Caco-2 (cell line): ENCODE measurements at regions not wholly inside any gene's neighbourhood (a gene's known extent, or its start where the extent isn't known, plus 50 kb on each side); places are given as distances from the start of the nearest gene placed in this dataset.
A peak's percentile ranks its signal among the peaks of the same experiment; 100 is the strongest.
"Not testable (repeated sequence)": the region's sequence is repeated elsewhere in the genome, so short reads cannot be mapped to it uniquely, and the experiment has no call there.

ENCODE experiments used
- BruUV-seq: library from RNA; stranded (reverse); fragments of 400-500 nt; replicated peaks from 2 replicates; lab custom pipeline; 2021; lab: Mats Ljungman, UMichigan
- CTCF ChIA-PET: fragments of 300-600 bp; sonication (Branson Sonifier 250); formaldehyde crosslinking; loops from one replicate; lab custom pipeline; 2022; ENCODE audit warnings: antibody characterized with exemption; lab: Charles Lee
- POLR2A ChIA-PET: fragments of 300-600 bp; sonication (Branson Sonifier 250); formaldehyde crosslinking; loops from one replicate; lab custom pipeline; 2022; ENCODE audit warnings: antibody characterized with exemption; lab: Charles Lee
- DNase-seq, 2 experiments: peaks; one replicate each; pipeline versions ENCODE4 v3.0.0 to v3.0.0-alpha.2; 2020 to 2022
- H3K27me3 ChIP-seq: replicated peaks from 2 replicates; pipeline ENCODE4 v1.6.0; 2011; ENCODE audit warnings: low read length; ENCODE audit not compliant: control insufficient read depth, insufficient read depth
- H3K36me3 ChIP-seq: 2 replicates; pipeline ENCODE4 v1.5.1; 2011; ENCODE audit warnings: low read length; ENCODE audit not compliant: control insufficient read depth, insufficient read depth
- H3K4me1 ChIP-seq: fragments of 250-450 bp; sonication (Bioruptor Pico); 2 replicates; pipeline ENCODE4 v1.5.1; 2020; ENCODE audit warnings: mild to moderate bottlenecking
- H3K4me3 ChIP-seq: 2 replicates; pipeline ENCODE4 v1.5.1; 2011; ENCODE audit warnings: low read depth, mild to moderate bottlenecking, control low read depth, low read length
- H3K9me3 ChIP-seq: fragments of 250-450 bp; sonication (Bioruptor Pico); 2 replicates; pipeline ENCODE4 v1.5.1; 2020; ENCODE audit warnings: mild to moderate bottlenecking, moderate library complexity
- H3K27ac Mint-ChIP-seq: one replicate; pipeline ENCODE4 v1.8.0; 2022; ENCODE audit warnings: mixed read lengths; ENCODE audit not compliant: unreplicated experiment
- H3K27me3 Mint-ChIP-seq: one replicate; pipeline ENCODE4 v1.8.0; 2022; ENCODE audit warnings: mixed read lengths; ENCODE audit not compliant: insufficient read depth, unreplicated experiment
- H3K36me3 Mint-ChIP-seq: one replicate; pipeline ENCODE4 v1.8.0; 2022; ENCODE audit warnings: mild to moderate bottlenecking, mixed read lengths; ENCODE audit not compliant: insufficient read depth, unreplicated experiment
- H3K4me1 Mint-ChIP-seq: one replicate; pipeline ENCODE4 v1.8.0; 2022; ENCODE audit warnings: low read depth, mixed read lengths; ENCODE audit not compliant: unreplicated experiment
- H3K4me3 Mint-ChIP-seq: one replicate; pipeline ENCODE4 v1.8.0; 2022; ENCODE audit warnings: mild to moderate bottlenecking, moderate library complexity, mixed read lengths; ENCODE audit not compliant: unreplicated experiment
- H3K9me3 Mint-ChIP-seq: one replicate; pipeline ENCODE4 v1.8.0; 2022; ENCODE audit warnings: mixed read lengths; ENCODE audit not compliant: unreplicated experiment
- CTCF ChIP-seq, 2 experiments: fragments of 200-600 bp in 1 of 2; IDR thresholded peaks; 1 replicate in 1 of 2; 2 replicates in 1 of 2; pipeline versions ENCODE4 v1.5.1 to v1.8.0; 2011 to 2022; ENCODE audit warnings: antibody characterized with exemption in 1 of 2, control low read depth in 1 of 2, inconsistent platforms in 1 of 2, low read depth in 1 of 2, low read length in 1 of 2, mild to moderate bottlenecking in 1 of 2, moderate library complexity in 1 of 2; ENCODE audit not compliant: insufficient read depth in 1 of 2, severe bottlenecking in 1 of 2, unreplicated experiment in 1 of 2
- intact Hi-C: fragments of 100-400 bp; cut with micrococcal nuclease; formaldehyde crosslinking; loops from one replicate; pipeline ENCODE4 v1.10.0; 2022; ENCODE audit not compliant: unreplicated experiment

- POLR2A ChIA-PET = no interaction called here
- no peaks in the 10 kb centered on the region for H3K4me1 Mint-ChIP-seq
- no peak overlapping the region for H3K4me3 Mint-ChIP-seq
- BruUV-seq = no TSS peak
- peaks cover 10% of the 10 kb centered on the region for H3K27me3 Mint-ChIP-seq
- no peak overlapping the region for H3K4me3 ChIP-seq
- no peaks in the 10 kb centered on the region for H3K9me3 Mint-ChIP-seq
- no peaks in the 10 kb centered on the region for H3K36me3 ChIP-seq
- H3K27ac Mint-ChIP-seq = no peak overlapping the region
- no peaks in the 10 kb centered on the region for H3K27me3 ChIP-seq
- no peaks in the 10 kb centered on the region for H3K9me3 ChIP-seq
- CTCF ChIA-PET = no interaction called here
- intact Hi-C loops = no loop called here
- H3K4me1 ChIP-seq = no peaks in the 10 kb centered on the region
- TF ChIP-seq CTCF (IDR thresholded peaks at IDR 0.05; ENCODE audit: insufficient read depth in 1 of 2, low read depth in 1 of 2, low read length in 1 of 2, severe bottlenecking in 1 of 2, unreplicated experiment in 1 of 2) = no peak
- DNase-seq = no peak
- no peaks in the 10 kb centered on the region for H3K36me3 Mint-ChIP-seq
These were observed 133.6 kb downstream of the PLPPR4 start for GRCh38 chr1:99397863-99398262.

- H3K27ac Mint-ChIP-seq, POLR2A ChIA-PET, H3K9me3 ChIP-seq, H3K36me3 ChIP-seq, H3K27me3 ChIP-seq, H3K4me3 Mint-ChIP-seq, intact Hi-C loops, H3K9me3 Mint-ChIP-seq, H3K4me1 Mint-ChIP-seq, H3K4me1 ChIP-seq, CTCF ChIA-PET, BruUV-seq, H3K4me3 ChIP-seq, DNase-seq, H3K36me3 Mint-ChIP-seq, H3K27me3 Mint-ChIP-seq: not testable (repeated sequence)
These were observed 137.3 kb downstream of the PLPPR4 start for GRCh38 chr1:99401556-99401955.

GRCh38 chr1:99404399-99404798 lies 140.1 kb downstream of the PLPPR4 start:
- DNase-seq, H3K27me3 Mint-ChIP-seq, H3K36me3 ChIP-seq, H3K4me3 ChIP-seq, H3K4me1 Mint-ChIP-seq, CTCF ChIA-PET, BruUV-seq, H3K4me3 Mint-ChIP-seq, intact Hi-C loops, POLR2A ChIA-PET, H3K36me3 Mint-ChIP-seq, H3K4me1 ChIP-seq, H3K27me3 ChIP-seq, H3K9me3 ChIP-seq, H3K9me3 Mint-ChIP-seq, H3K27ac Mint-ChIP-seq: not testable (repeated sequence)

- H3K27me3 ChIP-seq, intact Hi-C loops, BruUV-seq, H3K4me3 Mint-ChIP-seq, H3K36me3 Mint-ChIP-seq, CTCF ChIA-PET, H3K9me3 ChIP-seq, H3K9me3 Mint-ChIP-seq, H3K4me1 ChIP-seq, H3K36me3 ChIP-seq, H3K27ac Mint-ChIP-seq, H3K27me3 Mint-ChIP-seq, H3K4me3 ChIP-seq, H3K4me1 Mint-ChIP-seq, POLR2A ChIA-PET: not testable (repeated sequence)
- DNase-seq = peak in 1 of 2 experiments; percentile 36
These were observed 141.0 kb downstream of the PLPPR4 start for GRCh38 chr1:99405325-99405724.
